ENCODE measurements at regions not wholly inside any gene's neighbourhood (a gene's known extent, or its start where the extent isn't known, plus 50 kb on each side); places are given as distances from the start of the nearest gene placed in this dataset.

GRCh38 chr10:61071580-61071979, 127.6 kb upstream of the RHOBTB1 start:
- H3K27ac ChIP-seq (replicated peaks in 1 of 4), result no peak overlapping the region
- no peaks in the 10 kb centered on the region for H3K9me3 ChIP-seq
- DNase-seq (ENCODE audit: extremely low spot score), result no peak
- no peaks in the 10 kb centered on the region for H3K36me3 ChIP-seq
- peaks cover 0 to 4% (median 0%) of the 10 kb centered on the region in 4 donors for H3K4me1 ChIP-seq
- no peak overlapping the region for H3K4me3 ChIP-seq
- H3K27me3 ChIP-seq, result no peaks in the 10 kb centered on the region
- 97% methylated on average over 3 of the region's 3 CpGs for WGBS
- intact Hi-C loops (cut with DNase I), result no loop called here
- no peak for TF ChIP-seq EP300 (IDR thresholded peaks at IDR 0.05)
- no peak for TF ChIP-seq POLR2AphosphoS5 (IDR thresholded peaks at IDR 0.05)
- TF ChIP-seq POLR2A (IDR thresholded peaks at IDR 0.05; ENCODE audit: low read depth), result no peak
- no peak for TF ChIP-seq CTCF (IDR thresholded peaks at IDR 0.05)

- H3K9me3 ChIP-seq, result no peaks in the 10 kb centered on the region
- DNase-seq (ENCODE audit: extremely low spot score), result no peak
- intact Hi-C loops (cut with DNase I), result no loop called here
- no peak overlapping the region for H3K4me3 ChIP-seq
- no peak for TF ChIP-seq POLR2A (IDR thresholded peaks at IDR 0.05; ENCODE audit: low read depth)
- TF ChIP-seq CTCF (IDR thresholded peaks at IDR 0.05), result no peak
- TF ChIP-seq EP300 (IDR thresholded peaks at IDR 0.05), result no peak
- TF ChIP-seq POLR2AphosphoS5 (IDR thresholded peaks at IDR 0.05), result no peak
- no peaks in the 10 kb centered on the region for H3K36me3 ChIP-seq
- 80% methylated on average over 1 of the region's 1 CpG for WGBS
- H3K27me3 ChIP-seq, result no peaks in the 10 kb centered on the region
- no peak overlapping the region for H3K27ac ChIP-seq (replicated peaks in 1 of 4)
- H3K4me1 ChIP-seq, result peaks cover 0 to 5% (median 4%) of the 10 kb centered on the region in 4 donors
These were observed 124.5 kb upstream of the RHOBTB1 start for GRCh38 chr10:61068471-61068870.

GRCh38 chr10:61067671-61068336, 123.8 kb upstream of the RHOBTB1 start:
- WGBS, result 71% methylated on average over 4 of the region's 4 CpGs
- no peak for TF ChIP-seq CTCF (IDR thresholded peaks at IDR 0.05)
- H3K4me1 ChIP-seq, result peaks cover 4 to 11% (median 9%) of the 10 kb centered on the region in 4 donors
- no peaks in the 10 kb centered on the region for H3K36me3 ChIP-seq
- H3K9me3 ChIP-seq, result no peaks in the 10 kb centered on the region
- no peaks in the 10 kb centered on the region for H3K27me3 ChIP-seq
- no peak for DNase-seq (ENCODE audit: extremely low spot score)
- intact Hi-C loops (cut with DNase I), result no loop called here
- no peak overlapping the region for H3K4me3 ChIP-seq
- H3K27ac ChIP-seq (replicated peaks in 1 of 4), result no peak overlapping the region

GRCh38 chr10:61066661-61067344, 122.8 kb upstream of the RHOBTB1 start:
- TF ChIP-seq CTCF (IDR thresholded peaks at IDR 0.05) (no peak), POLR2AphosphoS5 (IDR thresholded peaks at IDR 0.05) (no peak), POLR2A (IDR thresholded peaks at IDR 0.05; ENCODE audit: low read depth) (no peak), EP300 (IDR thresholded peaks at IDR 0.05) (no peak)
- H3K4me1 ChIP-seq, result peaks cover 4 to 11% (median 11%) of the 10 kb centered on the region in 4 donors
- H3K27me3 ChIP-seq, result no peaks in the 10 kb centered on the region
- no peaks in the 10 kb centered on the region for H3K36me3 ChIP-seq
- no peak overlapping the region for H3K27ac ChIP-seq (replicated peaks in 1 of 4)
- 57% methylated on average over 7 of the region's 7 CpGs for WGBS
- no peak overlapping the region for H3K4me3 ChIP-seq
- no peak for DNase-seq (ENCODE audit: extremely low spot score)
- H3K9me3 ChIP-seq, result no peaks in the 10 kb centered on the region
- intact Hi-C loops (cut with DNase I), result no loop called here
